ENCODE measurements at regions not wholly inside any gene's neighbourhood (a gene's known extent, or its start where the extent isn't known, plus 50 kb on each side); places are given as distances from the start of the nearest gene placed in this dataset.
A peak's percentile ranks its signal among the peaks of the same experiment; 100 is the strongest.

DNA sequence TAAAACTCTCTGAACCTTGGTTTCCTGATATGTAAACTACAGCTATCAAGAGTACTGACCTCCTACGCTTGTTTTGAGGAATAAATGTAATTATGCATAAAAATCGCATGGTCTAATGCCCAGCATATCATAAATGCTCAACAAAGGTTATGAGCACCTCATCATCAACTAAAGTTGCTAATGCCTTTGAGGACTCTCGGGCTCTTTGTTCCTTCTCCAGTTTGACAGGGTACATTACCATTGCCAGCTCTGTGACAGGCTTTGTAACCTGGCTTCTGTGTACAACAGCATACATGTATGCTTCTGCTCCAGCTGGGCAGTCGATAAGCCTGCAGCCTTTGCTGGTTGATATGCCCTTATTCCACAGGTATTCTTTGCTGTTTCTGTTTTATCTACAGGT lies 95.2 kb downstream of the C9orf152 start:
- no peak overlapping the region for H3K4me3 ChIP-seq (ENCODE audit: low read length in 3 of 3)
- H3K27ac ChIP-seq (ENCODE audit: low read depth in 2 of 2, low read length in 2 of 2): no peak overlapping the region
- intact Hi-C loops (cut with DNase I): no loop called here
- no peak for DNase-seq
- H3K9ac ChIP-seq (ENCODE audit: low read length in 3 of 3): no peak overlapping the region
- FAIRE-seq: no peak
- H3K27me3 ChIP-seq (ENCODE audit: control insufficient read depth, insufficient read depth, low read length): no peaks in the 10 kb centered on the region
- H3K9me3 ChIP-seq (ENCODE audit: control insufficient read depth in 2 of 3, insufficient read depth in 1 of 3, low read length in 3 of 3): no peaks in the 10 kb centered on the region
- no peaks in the 10 kb centered on the region for H3K36me3 ChIP-seq (ENCODE audit: control insufficient read depth in 2 of 3, insufficient read depth in 3 of 3, low read length in 3 of 3)
- H3K4me1 ChIP-seq (ENCODE audit: control insufficient read depth in 2 of 3, insufficient read depth in 2 of 3, low read depth in 1 of 3, low read length in 3 of 3): peaks cover 0 to 10% (median 2%) of the 10 kb centered on the region in 3 donors
- TF ChIP-seq, protein P1, sequence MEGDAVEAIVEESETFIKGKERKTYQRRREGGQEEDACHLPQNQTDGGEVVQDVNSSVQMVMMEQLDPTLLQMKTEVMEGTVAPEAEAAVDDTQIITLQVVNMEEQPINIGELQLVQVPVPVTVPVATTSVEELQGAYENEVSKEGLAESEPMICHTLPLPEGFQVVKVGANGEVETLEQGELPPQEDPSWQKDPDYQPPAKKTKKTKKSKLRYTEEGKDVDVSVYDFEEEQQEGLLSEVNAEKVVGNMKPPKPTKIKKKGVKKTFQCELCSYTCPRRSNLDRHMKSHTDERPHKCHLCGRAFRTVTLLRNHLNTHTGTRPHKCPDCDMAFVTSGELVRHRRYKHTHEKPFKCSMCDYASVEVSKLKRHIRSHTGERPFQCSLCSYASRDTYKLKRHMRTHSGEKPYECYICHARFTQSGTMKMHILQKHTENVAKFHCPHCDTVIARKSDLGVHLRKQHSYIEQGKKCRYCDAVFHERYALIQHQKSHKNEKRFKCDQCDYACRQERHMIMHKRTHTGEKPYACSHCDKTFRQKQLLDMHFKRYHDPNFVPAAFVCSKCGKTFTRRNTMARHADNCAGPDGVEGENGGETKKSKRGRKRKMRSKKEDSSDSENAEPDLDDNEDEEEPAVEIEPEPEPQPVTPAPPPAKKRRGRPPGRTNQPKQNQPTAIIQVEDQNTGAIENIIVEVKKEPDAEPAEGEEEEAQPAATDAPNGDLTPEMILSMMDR (IDR thresholded peaks at IDR 0.05; ENCODE audit: borderline replicate concordance, extremely low read depth, insufficient read depth): no peak

DNA sequence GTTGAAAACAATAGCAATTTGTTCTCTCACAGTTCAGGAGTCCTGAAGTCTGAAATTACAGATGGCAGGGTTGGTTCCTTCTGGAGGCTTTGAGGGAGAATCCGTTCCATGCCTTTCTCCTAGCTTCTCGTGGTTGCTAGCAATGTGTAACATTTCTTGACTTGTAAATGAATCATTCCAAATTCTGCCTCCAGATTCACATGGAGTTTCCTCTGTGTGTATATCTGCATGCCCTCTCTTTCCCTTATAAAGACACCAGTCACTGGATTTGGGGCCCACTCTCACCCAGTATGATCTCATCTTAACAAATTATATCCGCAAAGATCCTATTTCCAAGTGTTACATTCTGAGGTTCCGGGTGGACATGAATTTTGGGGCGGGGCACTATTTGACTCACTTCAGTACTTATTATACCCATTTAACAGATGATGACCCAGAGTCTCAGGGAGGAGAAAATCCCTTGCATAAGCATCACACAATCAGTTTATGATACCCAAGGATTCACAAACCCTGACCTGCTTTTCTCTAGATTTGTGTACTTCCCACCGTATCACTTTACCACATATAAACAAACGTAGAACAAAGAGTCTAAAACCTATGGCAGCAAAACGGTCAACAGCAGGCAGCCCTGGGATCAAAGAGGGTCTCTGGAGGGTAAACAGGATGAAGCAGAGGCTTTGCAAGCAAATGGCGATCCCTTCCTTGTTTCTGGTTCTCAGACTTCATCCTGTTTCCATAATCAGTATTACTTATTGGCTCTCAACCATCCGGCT lies 93.7 kb downstream of the C9orf152 start:
- Histone ChIP-seq H3K27me3 (ENCODE audit: control insufficient read depth, insufficient read depth, low read length) (no peaks in the 10 kb centered on the region), H3K4me3 (ENCODE audit: low read length in 3 of 3) (no peak overlapping the region), H3K4me1 (ENCODE audit: control insufficient read depth in 2 of 3, insufficient read depth in 2 of 3, low read depth in 1 of 3, low read length in 3 of 3) (peaks cover 0 to 10% (median 2%) of the 10 kb centered on the region in 3 donors), H3K9me3 (ENCODE audit: control insufficient read depth in 2 of 3, insufficient read depth in 1 of 3, low read length in 3 of 3) (no peaks in the 10 kb centered on the region), H3K27ac (ENCODE audit: low read depth in 2 of 2, low read length in 2 of 2) (no peak overlapping the region), H3K36me3 (ENCODE audit: control insufficient read depth in 2 of 3, insufficient read depth in 3 of 3, low read length in 3 of 3) (no peaks in the 10 kb centered on the region), H3K9ac (ENCODE audit: low read length in 3 of 3) (no peak overlapping the region)
- TF ChIP-seq, protein P1 (IDR thresholded peaks at IDR 0.05; ENCODE audit: borderline replicate concordance, extremely low read depth, insufficient read depth): no peak
- intact Hi-C loops (cut with DNase I): no loop called here
- FAIRE-seq (no peak), DNase-seq (no peak)

DNA sequence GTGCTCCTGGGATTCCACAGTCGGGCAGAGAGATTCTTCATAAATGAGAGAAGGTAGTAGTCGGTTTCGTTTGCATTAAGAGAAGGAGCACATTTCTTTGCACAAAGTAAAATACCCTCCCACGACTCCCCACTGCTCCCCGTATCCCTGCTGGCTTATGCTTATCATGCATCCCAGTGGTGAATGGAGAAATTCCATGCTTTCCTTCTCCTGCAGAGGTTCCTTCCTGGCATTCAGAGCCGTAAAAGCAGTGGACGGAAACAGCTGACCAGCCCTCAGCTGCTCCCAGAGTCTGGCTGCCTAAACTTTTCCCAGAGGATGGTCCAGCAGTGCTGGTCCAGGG lies 93.1 kb downstream of the C9orf152 start:
- FAIRE-seq: no peak
- Histone ChIP-seq H3K4me3 (ENCODE audit: low read length in 3 of 3) (no peak overlapping the region), H3K9ac (ENCODE audit: low read length in 3 of 3) (no peak overlapping the region)

More for the DNA sequence above, 93.1 kb downstream of the C9orf152 start:
- DNase-seq: no peak
- Histone ChIP-seq H3K27ac (ENCODE audit: low read depth in 2 of 2, low read length in 2 of 2) (peak overlapping the region in 1 of 2 donors; percentile 71), H3K4me1 (ENCODE audit: control insufficient read depth in 2 of 3, insufficient read depth in 2 of 3, low read depth in 1 of 3, low read length in 3 of 3) (peaks cover 0 to 10% (median 2%) of the 10 kb centered on the region in 3 donors), H3K36me3 (ENCODE audit: control insufficient read depth in 2 of 3, insufficient read depth in 3 of 3, low read length in 3 of 3) (no peaks in the 10 kb centered on the region), H3K9me3 (ENCODE audit: control insufficient read depth in 2 of 3, insufficient read depth in 1 of 3, low read length in 3 of 3) (no peaks in the 10 kb centered on the region), H3K27me3 (ENCODE audit: control insufficient read depth, insufficient read depth, low read length) (no peaks in the 10 kb centered on the region)
- intact Hi-C loops (cut with DNase I): no loop called here
- TF ChIP-seq, protein P1 (IDR thresholded peaks at IDR 0.05; ENCODE audit: borderline replicate concordance, extremely low read depth, insufficient read depth): no peak

Data from kidney (tissue), 13 donors.